Activated CD8-positive, alpha-beta T cell treated with anti-CD3 and anti-CD28 coated beads for 36 hours (primary cell): ENCODE measurements at regions not wholly inside any gene's neighbourhood (a gene's known extent, or its start where the extent isn't known, plus 50 kb on each side); places are given as distances from the start of the nearest gene placed in this dataset.
"Not testable (repeated sequence)": the region's sequence is repeated elsewhere in the genome, so short reads cannot be mapped to it uniquely, and the experiment has no call there.

Experiments used
- ATAC-seq: fragments of 200-7000 bp; cut with Tn5 transposase; one replicate; pipeline ENCODE4 v1.10.0; 2021; ENCODE audit warnings: mild to moderate bottlenecking, moderate library complexity
- CTCF ChIA-PET: fragments of 350-600 bp; sonication (Branson Sonifier 250); formaldehyde crosslinking; loops from one replicate; lab custom pipeline; 2021; ENCODE audit warnings: antibody characterized with exemption; lab: Charles Lee
- POLR2A ChIA-PET: fragments of 350-600 bp; sonication (Branson Sonifier 250); formaldehyde crosslinking; loops from one replicate; lab custom pipeline; 2021; ENCODE audit warnings: antibody characterized with exemption; lab: Charles Lee
- DNase-seq: peaks from one replicate; pipeline ENCODE4 v3.0.0-alpha.2; 2020
- H3K27ac Mint-ChIP-seq: one replicate; pipeline ENCODE4 v1.8.0; 2021; ENCODE audit warnings: mild to moderate bottlenecking, mixed read lengths
- H3K27me3 Mint-ChIP-seq: one replicate; pipeline ENCODE4 v1.8.0; 2021; ENCODE audit warnings: mixed read lengths
- H3K36me3 Mint-ChIP-seq: one replicate; pipeline ENCODE4 v1.8.0; 2021; ENCODE audit warnings: low read depth, mixed read lengths
- H3K4me1 Mint-ChIP-seq: one replicate; pipeline ENCODE4 v1.8.0; 2021; ENCODE audit warnings: low read depth, mixed read lengths
- H3K4me3 Mint-ChIP-seq: one replicate; pipeline ENCODE4 v1.8.0; 2021; ENCODE audit warnings: mild to moderate bottlenecking, moderate library complexity, mixed read lengths
- H3K9me3 Mint-ChIP-seq: one replicate; pipeline ENCODE4 v1.8.0; 2021; ENCODE audit warnings: mixed read lengths
- intact Hi-C: fragments of 100-400 bp; cut with micrococcal nuclease; formaldehyde crosslinking; loops from one replicate; pipeline ENCODE4 v1.10.0; 2022
- TF ChIP-seq, protein P1 (sequence below): fragments of 200-600 bp; IDR thresholded peaks from one replicate; pipeline ENCODE4 v1.8.0; 2022; ENCODE audit warnings: antibody characterized with exemption, mild to moderate bottlenecking

DNA sequence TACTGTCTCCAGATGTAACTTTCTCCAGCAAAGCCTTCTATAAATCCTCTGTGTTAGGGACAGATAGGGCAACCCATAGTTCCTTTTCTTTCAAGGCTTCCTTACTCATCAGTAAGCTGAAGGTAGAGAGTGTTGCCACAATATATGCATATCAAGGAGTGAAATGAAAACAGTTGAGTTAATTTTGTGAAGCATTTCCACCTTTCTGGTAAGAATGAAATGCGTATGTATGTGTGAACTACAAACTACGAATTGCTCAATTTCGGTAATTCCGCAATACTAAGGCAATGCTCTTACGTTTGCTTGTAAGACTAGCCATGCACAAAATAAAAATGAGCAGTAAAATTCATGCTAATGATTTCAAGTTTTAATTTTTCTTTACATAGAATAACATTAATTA lies 61.2 kb upstream of the HBS1L start:
- Mint-ChIP-seq H3K4me1 (peaks cover 80% of the 10 kb centered on the region), H3K36me3 (peaks cover 15% of the 10 kb centered on the region), H3K4me3 (peak overlapping the region; percentile 24), H3K9me3 (peaks cover 12% of the 10 kb centered on the region), H3K27ac (peak overlapping the region; percentile 91), H3K27me3 (no peaks in the 10 kb centered on the region)
- ChIA-PET CTCF (interaction anchor here (1.5 to 4.0 kb wide), 4 partner anchors 11 to 28 kb away, joined by 7 to 13 read pairs (median 8); no protein-coding TSS in a partner anchor), POLR2A (interaction anchor here (1.1 to 6.3 kb wide), 6 partner anchors 22 to 66 kb away, joined by 3 to 54 read pairs (median 9); partner anchors contain the start of genes HBS1L and MYB)
- DNase-seq (no peak), ATAC-seq (peak; percentile 62)
- intact Hi-C loops: loop anchor here (2.0 kb wide), 1 partner anchor 21 kb away; no protein-coding TSS in a partner anchor
- TF ChIP-seq, protein P1, sequence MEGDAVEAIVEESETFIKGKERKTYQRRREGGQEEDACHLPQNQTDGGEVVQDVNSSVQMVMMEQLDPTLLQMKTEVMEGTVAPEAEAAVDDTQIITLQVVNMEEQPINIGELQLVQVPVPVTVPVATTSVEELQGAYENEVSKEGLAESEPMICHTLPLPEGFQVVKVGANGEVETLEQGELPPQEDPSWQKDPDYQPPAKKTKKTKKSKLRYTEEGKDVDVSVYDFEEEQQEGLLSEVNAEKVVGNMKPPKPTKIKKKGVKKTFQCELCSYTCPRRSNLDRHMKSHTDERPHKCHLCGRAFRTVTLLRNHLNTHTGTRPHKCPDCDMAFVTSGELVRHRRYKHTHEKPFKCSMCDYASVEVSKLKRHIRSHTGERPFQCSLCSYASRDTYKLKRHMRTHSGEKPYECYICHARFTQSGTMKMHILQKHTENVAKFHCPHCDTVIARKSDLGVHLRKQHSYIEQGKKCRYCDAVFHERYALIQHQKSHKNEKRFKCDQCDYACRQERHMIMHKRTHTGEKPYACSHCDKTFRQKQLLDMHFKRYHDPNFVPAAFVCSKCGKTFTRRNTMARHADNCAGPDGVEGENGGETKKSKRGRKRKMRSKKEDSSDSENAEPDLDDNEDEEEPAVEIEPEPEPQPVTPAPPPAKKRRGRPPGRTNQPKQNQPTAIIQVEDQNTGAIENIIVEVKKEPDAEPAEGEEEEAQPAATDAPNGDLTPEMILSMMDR: no peak

DNA sequence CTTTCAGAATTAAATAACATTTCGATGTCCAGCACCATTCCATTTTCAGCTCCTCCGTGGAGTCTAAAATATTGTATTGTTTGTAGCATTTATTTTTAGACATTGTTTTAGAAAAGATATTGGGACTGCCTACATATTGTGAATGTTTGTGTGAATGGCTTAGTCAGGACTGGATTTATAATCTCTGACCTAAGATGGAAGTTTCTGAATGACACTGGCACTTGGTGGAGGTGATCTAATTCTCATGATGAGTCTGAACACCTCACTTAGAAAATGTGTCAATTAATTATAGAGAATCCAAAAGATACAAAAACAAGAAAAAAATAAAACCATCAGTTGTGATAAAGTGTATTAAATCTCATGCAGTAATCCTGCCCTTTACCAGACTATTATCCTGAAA lies 60.8 kb upstream of the HBS1L start:
- H3K4me3 Mint-ChIP-seq: peak overlapping the region; percentile 24
- intact Hi-C loops: loop anchor here (2.0 kb wide), 1 partner anchor 21 kb away; no protein-coding TSS in a partner anchor
- peak overlapping the region; percentile 91 for H3K27ac Mint-ChIP-seq
- no peaks in the 10 kb centered on the region for H3K27me3 Mint-ChIP-seq
- POLR2A ChIA-PET: interaction anchor here (0.9 to 6.3 kb wide), 10 partner anchors 14 to 67 kb away, joined by 3 to 54 read pairs (median 6); partner anchors contain the start of genes HBS1L and MYB
- H3K9me3 Mint-ChIP-seq: peaks cover 12% of the 10 kb centered on the region
- peaks cover 77% of the 10 kb centered on the region for H3K4me1 Mint-ChIP-seq
- peaks cover 15% of the 10 kb centered on the region for H3K36me3 Mint-ChIP-seq
- CTCF ChIA-PET: interaction anchor here (0.9 to 4.0 kb wide), 6 partner anchors 10 to 175 kb away, joined by 3 to 13 read pairs (median 8); no protein-coding TSS in a partner anchor
- TF ChIP-seq, protein P1: no peak
- ATAC-seq (peak; percentile 63), DNase-seq (no peak)

DNA sequence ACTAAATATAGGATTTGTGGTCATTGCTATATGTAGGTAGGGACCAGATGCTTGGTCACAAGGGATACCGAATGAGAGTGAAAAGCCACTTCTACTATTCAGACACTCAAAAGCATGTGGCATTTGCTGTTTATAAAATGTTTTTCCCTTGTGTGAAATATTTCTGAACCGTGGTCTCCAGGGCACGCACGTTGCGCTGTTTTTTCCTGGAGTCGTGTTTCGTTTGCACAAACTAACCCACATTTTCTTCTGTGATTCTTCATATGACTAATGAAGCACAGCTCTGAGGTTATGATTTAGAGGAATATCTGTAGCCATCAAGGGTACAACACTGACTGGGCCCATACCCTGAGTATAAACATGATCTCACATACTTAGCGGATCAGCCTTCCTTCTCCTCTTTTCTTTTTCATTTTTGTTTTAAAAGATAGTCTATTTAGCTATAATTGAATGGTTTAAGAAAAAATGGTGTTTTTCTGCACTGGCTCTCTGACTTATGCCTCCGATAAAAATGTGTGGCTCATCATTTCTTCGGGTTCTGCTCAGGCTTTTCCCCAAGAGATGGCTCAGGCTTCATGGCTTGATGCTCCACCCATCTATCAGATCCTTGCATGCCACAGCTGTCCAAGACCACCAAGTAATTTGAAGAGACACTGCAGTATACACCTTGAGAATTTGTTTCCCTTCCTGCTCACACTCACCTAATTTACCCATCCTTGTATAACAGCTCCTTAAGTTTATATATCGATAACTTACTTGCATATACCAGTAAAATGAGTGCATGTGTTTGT lies 59.9 kb upstream of the HBS1L start:
- Mint-ChIP-seq H3K27me3 (no peaks in the 10 kb centered on the region), H3K36me3 (peaks cover 16% of the 10 kb centered on the region), H3K4me1 (peaks cover 79% of the 10 kb centered on the region), H3K4me3 (peak overlapping the region; percentile 7), H3K27ac (peak overlapping the region; percentile 91), H3K9me3 (peaks cover 12% of the 10 kb centered on the region)
- ChIA-PET CTCF (interaction anchor here (0.9 to 4.0 kb wide), 8 partner anchors 9 to 174 kb away, joined by 3 to 13 read pairs (median 6); no protein-coding TSS in a partner anchor), POLR2A (interaction anchor here (0.8 to 6.3 kb wide), 12 partner anchors 14 to 93 kb away, joined by 3 to 54 read pairs (median 6); partner anchors contain the start of genes HBS1L and MYB)
- DNase-seq (peak; percentile 84), ATAC-seq (peak; percentile 72)
- TF ChIP-seq, protein P1: no peak
- intact Hi-C loops: loop anchor here (2.0 kb wide), 1 partner anchor 20 kb away; no protein-coding TSS in a partner anchor

DNA sequence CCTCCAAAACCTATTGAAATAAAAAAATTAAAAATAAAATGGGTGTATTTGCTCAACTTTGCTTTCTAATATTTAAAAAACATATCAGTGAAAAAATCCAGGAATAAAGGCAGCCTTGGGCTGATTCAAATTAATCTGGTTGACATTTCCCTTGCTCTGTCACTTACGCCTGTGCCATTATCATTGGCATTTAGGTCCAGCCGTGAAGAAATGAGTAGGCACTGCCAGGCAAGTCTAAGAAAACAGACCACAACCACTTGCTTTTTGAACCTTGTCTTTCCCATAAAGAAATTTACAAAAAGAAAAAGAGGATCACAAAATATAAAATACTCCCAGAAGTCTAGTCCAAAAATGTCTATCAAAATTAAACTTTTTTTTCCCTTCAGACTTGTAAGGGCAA lies 59.2 kb upstream of the HBS1L start:
- POLR2A ChIA-PET: interaction anchor here (1.4 to 6.3 kb wide), 4 partner anchors 13 to 68 kb away, joined by 5 to 54 read pairs (median 7); partner anchors contain the start of gene MYB
- H3K4me1 Mint-ChIP-seq: peaks cover 78% of the 10 kb centered on the region
- H3K27ac Mint-ChIP-seq: peak overlapping the region; percentile 91
- CTCF ChIA-PET: interaction anchor here (1.0 to 2.7 kb wide), 2 partner anchors 22 to 71 kb away, joined by 5 to 8 read pairs; no protein-coding TSS in a partner anchor
- no peak for DNase-seq
- H3K36me3 Mint-ChIP-seq: peaks cover 16% of the 10 kb centered on the region
- peaks cover 12% of the 10 kb centered on the region for H3K9me3 Mint-ChIP-seq
- no peak for ATAC-seq
- intact Hi-C loops: loop anchor here (2.0 kb wide), 1 partner anchor 19 kb away; no protein-coding TSS in a partner anchor
- TF ChIP-seq, protein P1: no peak
- H3K4me3 Mint-ChIP-seq: peak overlapping the region; percentile 7
- no peaks in the 10 kb centered on the region for H3K27me3 Mint-ChIP-seq

DNA sequence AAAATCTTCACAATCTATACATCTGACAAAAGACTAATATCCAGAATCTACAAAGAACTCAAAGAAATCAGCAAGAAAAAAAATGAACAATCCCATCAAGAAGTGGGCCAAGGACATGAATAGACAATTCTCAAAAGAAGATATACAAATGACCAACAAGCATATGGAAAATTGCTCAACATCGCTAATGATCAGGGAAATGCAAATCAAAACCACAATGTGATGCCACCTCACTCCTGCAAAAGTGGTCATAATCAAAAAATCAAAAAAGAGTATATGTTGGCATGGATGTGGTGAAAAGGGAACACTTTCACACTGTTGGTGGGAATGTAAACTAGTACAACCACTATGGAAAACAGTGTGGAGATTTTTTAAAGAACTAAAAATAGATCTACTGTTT lies 58.3 kb upstream of the HBS1L start:
- peak overlapping the region; percentile 91 for H3K27ac Mint-ChIP-seq
- H3K27me3 Mint-ChIP-seq, intact Hi-C loops, CTCF ChIA-PET, DNase-seq, H3K4me3 Mint-ChIP-seq, ATAC-seq: not testable (repeated sequence)
- POLR2A ChIA-PET: interaction anchor here (0.6 kb wide), 1 partner anchor 56 kb away, joined by 3 read pairs; no protein-coding TSS in a partner anchor
- H3K4me1 Mint-ChIP-seq: peaks cover 69% of the 10 kb centered on the region
- H3K36me3 Mint-ChIP-seq: peaks cover 16% of the 10 kb centered on the region
- peaks cover 12% of the 10 kb centered on the region for H3K9me3 Mint-ChIP-seq

DNA sequence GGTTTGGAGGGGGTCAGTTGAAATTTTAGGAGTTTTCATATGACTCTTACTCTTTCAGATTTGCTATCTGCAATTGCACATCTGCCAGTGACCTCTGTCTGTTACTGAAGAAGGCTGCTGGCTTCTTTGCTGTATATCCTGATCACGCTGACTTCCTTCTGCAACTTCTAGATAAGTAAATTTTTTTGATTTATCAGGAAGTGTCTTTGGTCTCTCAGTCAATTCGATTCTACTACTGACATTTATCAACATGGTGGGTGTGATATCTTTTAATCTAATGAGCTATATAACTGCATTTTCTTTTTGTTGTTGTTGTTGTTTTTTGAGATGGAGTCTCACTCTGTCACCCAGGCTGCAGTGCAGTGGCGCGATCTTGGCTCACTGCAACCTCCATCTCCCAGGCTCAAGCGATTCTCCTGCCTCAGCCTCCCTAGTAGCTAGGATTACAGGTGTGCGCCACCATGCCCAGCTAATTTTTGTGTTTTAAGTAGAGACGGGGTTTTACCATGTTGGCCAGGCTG lies 55.7 kb upstream of the HBS1L start:
- Mint-ChIP-seq H3K9me3 (peaks cover 13% of the 10 kb centered on the region), H3K36me3 (peaks cover 16% of the 10 kb centered on the region), H3K4me1 (peaks cover 50% of the 10 kb centered on the region)
- CTCF ChIA-PET: interaction anchor here (1.0 to 1.1 kb wide), 2 partner anchors 74 to 170 kb away, joined by 3 to 5 read pairs; no protein-coding TSS in a partner anchor
- H3K27ac Mint-ChIP-seq, intact Hi-C loops, DNase-seq, H3K4me3 Mint-ChIP-seq, ATAC-seq, H3K27me3 Mint-ChIP-seq: not testable (repeated sequence)
- POLR2A ChIA-PET: interaction anchor here (0.8 kb wide), 1 partner anchor 16 kb away, joined by 5 read pairs; no protein-coding TSS in a partner anchor
